GM13976 (cell line): ENCODE measurements at regions not wholly inside any gene's neighbourhood (a gene's known extent, or its start where the extent isn't known, plus 50 kb on each side); places are given as distances from the start of the nearest gene placed in this dataset.

Experiments used
- DNase-seq: peaks from one replicate; pipeline ENCODE4 v3.0.0; 2012; ENCODE audit warnings: low spot score
- CTCF ChIP-seq: IDR thresholded peaks from 2 replicates; pipeline ENCODE4 v1.5.1; 2012; ENCODE audit warnings: borderline replicate concordance, mild to moderate bottlenecking; ENCODE audit not compliant: insufficient read depth; ENCODE audit errors: extremely low read depth, missing control alignments, control extremely low read depth
- in situ Hi-C: fragments of 300-500 bp; cut with MboI; formaldehyde crosslinking; loops from one replicate; pipeline ENCODE4 v1.12.0; 2022; ENCODE audit warnings: low sequenced_read_pairs, mixed read lengths, inconsistent platforms; ENCODE audit not compliant: unreplicated experiment

DNA sequence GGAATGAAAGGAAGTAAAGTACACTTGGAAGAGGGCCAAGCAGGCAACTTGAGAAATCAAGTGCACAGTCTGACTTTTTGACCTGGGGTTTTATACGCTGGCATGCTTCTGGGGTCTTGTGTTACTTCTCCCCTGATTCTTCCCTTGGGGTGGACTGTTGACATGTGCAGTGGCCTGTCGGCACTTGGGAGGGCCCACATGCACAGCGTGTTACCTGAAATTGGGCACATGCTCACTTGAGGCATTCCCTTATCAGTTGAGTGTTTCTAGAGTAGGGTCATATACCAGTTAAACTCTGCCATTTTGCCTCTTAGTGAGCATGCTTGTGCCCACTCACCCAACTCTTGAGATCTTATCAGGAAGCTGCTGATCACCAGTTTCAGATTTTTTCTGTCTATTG lies 329.1 kb upstream of the SOX2 start:
- in situ Hi-C loops: no loop called here
- no peak for DNase-seq
- no peak for TF ChIP-seq CTCF

GRCh38 chr3:181379278-181379677 lies 332.4 kb upstream of the SOX2 start:
- no peak for DNase-seq
- in situ Hi-C loops: no loop called here
- TF ChIP-seq CTCF: no peak

- in situ Hi-C loops: no loop called here
- DNase-seq: no peak
- TF ChIP-seq CTCF: no peak
These were observed 342.1 kb upstream of the SOX2 start for GRCh38 chr3:181369637-181370036.

DNA sequence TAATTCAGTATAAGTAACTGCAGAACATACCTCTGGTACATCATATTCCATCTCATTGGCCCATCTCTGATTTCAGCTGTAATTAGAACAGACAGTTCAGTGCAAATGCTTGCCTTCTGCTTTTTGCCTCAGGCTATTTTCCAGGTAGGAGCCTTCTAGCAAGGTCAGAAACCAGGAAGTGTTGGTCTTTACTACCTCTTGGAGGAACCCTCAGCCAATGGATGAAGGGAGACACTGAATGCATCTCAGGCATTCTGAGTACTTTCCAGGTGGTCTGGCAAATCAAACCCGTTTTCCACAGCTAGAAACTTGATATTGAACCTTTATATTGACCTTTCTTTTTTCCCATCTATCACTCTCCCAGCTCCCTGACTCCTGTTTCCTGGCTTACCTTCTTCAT lies 348.5 kb upstream of the SOX2 start:
- in situ Hi-C loops: no loop called here
- no peak for DNase-seq

GRCh38 chr3:181362378-181362777 lies 349.3 kb upstream of the SOX2 start:
- TF ChIP-seq CTCF: no peak
- DNase-seq: no peak
- in situ Hi-C loops: no loop called here

More for the DNA sequence above, 348.5 kb upstream of the SOX2 start:
- TF ChIP-seq CTCF: no peak

DNA sequence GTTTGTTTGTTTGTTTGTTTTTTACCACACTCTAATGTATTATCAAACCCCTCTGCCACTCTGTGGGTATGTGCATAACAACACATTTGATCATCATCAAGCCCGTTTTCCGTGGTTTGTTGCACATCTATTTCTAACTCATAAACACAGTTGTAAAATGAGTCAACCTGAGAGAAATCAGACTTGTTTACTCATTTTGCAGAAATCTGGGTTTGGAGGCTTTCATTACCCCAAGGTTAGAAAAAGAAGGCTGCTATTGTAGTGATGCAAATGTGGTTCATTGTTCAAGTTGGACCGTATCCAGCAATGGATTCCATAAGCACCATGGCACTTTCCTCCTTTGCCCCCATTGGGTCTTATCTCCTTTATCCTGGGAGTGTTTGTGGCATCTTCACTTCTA lies 353.2 kb upstream of the SOX2 start:
- in situ Hi-C loops: no loop called here
- TF ChIP-seq CTCF: no peak
- DNase-seq: no peak

DNA sequence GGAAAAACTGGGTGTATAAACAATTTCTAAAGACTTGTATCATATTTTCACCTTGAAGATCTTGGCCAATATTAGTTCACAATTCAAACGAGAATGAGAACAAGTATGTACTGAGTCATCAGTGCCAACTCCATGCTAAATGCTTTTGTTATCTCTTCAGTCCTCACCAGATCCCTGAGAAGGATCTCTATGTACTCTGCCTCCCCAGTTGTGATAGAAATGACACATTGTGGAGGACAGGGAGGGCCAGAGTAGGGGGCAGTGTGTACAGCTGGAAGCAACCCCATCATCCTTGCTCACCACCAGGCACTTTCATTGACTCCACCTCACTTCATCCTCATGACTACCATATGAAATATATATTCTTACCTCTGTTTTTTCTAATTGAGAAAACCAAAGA lies 353.7 kb upstream of the SOX2 start:
- in situ Hi-C loops: no loop called here
- no peak for TF ChIP-seq CTCF
- DNase-seq: no peak
